HepG2 (cell line): ENCODE measurements at regions not wholly inside any gene's neighbourhood (a gene's known extent, or its start where the extent isn't known, plus 50 kb on each side); places are given as distances from the start of the nearest gene placed in this dataset.

Experiments
- ATAC-seq: fragments of 200-7000 bp; cut with Tn5 transposase; 3 replicates; pipeline ENCODE4 v1.9.1; 2020; ENCODE audit warnings: mild to moderate bottlenecking, moderate library complexity
- BruUV-seq: library from RNA; stranded (reverse); fragments of 400-500 nt; replicated peaks from 2 replicates; lab custom pipeline; 2021; lab: Mats Ljungman, UMichigan
- CTCF ChIA-PET: fragments of 300-600 bp; formaldehyde crosslinking; extraction: SDS; loops from one replicate; lab custom pipeline; 2021; ENCODE audit warnings: low total read pairs, inconsistent platforms, low intra/inter-chr PET ratio; lab: Yijun Ruan, JAX
- POLR2A ChIA-PET: fragments of 350-600 bp; sonication (Branson Sonifier 250); formaldehyde crosslinking; loops from one replicate; lab custom pipeline; 2020; ENCODE audit warnings: antibody characterized with exemption, inconsistent platforms; lab: Yijun Ruan, JAX
- DNase-seq: peaks from one replicate; pipeline ENCODE4 v3.0.0-alpha.2; 2015; ENCODE audit warnings: low spot score
- FAIRE-seq: peaks from 3 replicates; lab custom pipeline; 2011; peaks lifted over from hg19 to GRCh38; lab: Jason Lieb, UNC
- H2AFZ ChIP-seq: one replicate; pipeline ENCODE4 v1.6.1; 2011; ENCODE audit warnings: low read length, inconsistent platforms
- H3K27ac ChIP-seq: fragments of 300-600 bp; 3 replicates; pipeline ENCODE4 v1.8.0; 2011; ENCODE audit warnings: mixed run types, mild to moderate bottlenecking, mixed read lengths, low read length, inconsistent platforms; ENCODE audit not compliant: insufficient read depth; ENCODE audit errors: extremely low read length
- H3K27me3 ChIP-seq, 2 experiments: fragments of 200-600 bp in 1 of 2; 2 replicates in 1 of 2; 3 replicates in 1 of 2; pipeline versions ENCODE4 v1.6.0 to v1.8.0; 2011; ENCODE audit warnings: low read length in 2 of 2, mild to moderate bottlenecking in 2 of 2, moderate library complexity in 2 of 2, inconsistent platforms in 1 of 2; ENCODE audit not compliant: insufficient read depth in 2 of 2, control insufficient read depth in 1 of 2
- H3K36me3 ChIP-seq, 2 experiments: fragments of 200-600 bp in 1 of 2; replicated peaks in 1 of 2; 2 replicates in 1 of 2; 3 replicates in 1 of 2; pipeline versions ENCODE4 v1.5.1 to v1.8.0; 2011; ENCODE audit warnings: low read length in 2 of 2, inconsistent platforms in 1 of 2; ENCODE audit not compliant: insufficient read depth in 2 of 2, control insufficient read depth in 1 of 2
- H3K4me1 ChIP-seq: 2 replicates; pipeline ENCODE4 v1.5.1; 2012; ENCODE audit warnings: low read length, inconsistent platforms; ENCODE audit not compliant: insufficient read depth
- H3K4me2 ChIP-seq: 2 replicates; pipeline ENCODE4 v1.6.0; 2011; ENCODE audit warnings: low read depth, low read length, inconsistent platforms
- H3K4me3 ChIP-seq, 3 experiments: fragments of 200-600 bp in 1 of 3; sonication (generic), shearing (Covaris generic) in 1 of 3; replicated peaks in 1 of 3; 2 replicates each; pipeline ENCODE4 v1.5.1; 2011 to 2016; ENCODE audit warnings: low read length in 3 of 3, inconsistent platforms in 2 of 3, low read depth in 2 of 3, mild to moderate bottlenecking in 2 of 3, control low read depth in 1 of 3, mixed read lengths in 1 of 3; ENCODE audit not compliant: insufficient read depth in 1 of 3
- H3K79me2 ChIP-seq: one replicate; pipeline ENCODE4 v1.6.1; 2011; ENCODE audit warnings: low read length, inconsistent platforms; ENCODE audit not compliant: insufficient read depth
- H3K9ac ChIP-seq: 2 replicates; pipeline ENCODE4 v1.6.0; 2011; ENCODE audit warnings: mild to moderate bottlenecking, low read depth, low read length, inconsistent platforms; ENCODE audit not compliant: insufficient read depth
- H3K9me3 ChIP-seq: 2 replicates; pipeline ENCODE4 v1.5.1; 2012; ENCODE audit warnings: mild to moderate bottlenecking, low read length
- H4K20me1 ChIP-seq: 2 replicates; pipeline ENCODE4 v1.6.0; 2011; ENCODE audit warnings: inconsistent platforms, mild to moderate bottlenecking, low read length, moderate library complexity; ENCODE audit not compliant: insufficient read depth
- CEBPB ChIP-seq: IDR thresholded peaks from 2 replicates; pipeline ENCODE4 v1.6.1; 2011; ENCODE audit warnings: low read depth, low read length, improper control_type of control experiment, borderline replicate concordance
- CHD2 ChIP-seq: IDR thresholded peaks from 2 replicates; pipeline ENCODE4 v1.6.1; 2011; ENCODE audit warnings: low read depth, low read length, improper control_type of control experiment
- ZKSCAN1 ChIP-seq: fragments of 150-350 bp; IDR thresholded peaks from 2 replicates; pipeline ENCODE4 v1.6.1; 2014; ENCODE audit warnings: low read length
- WGBS: methylation state at CpG from one replicate; pipeline ENCODE4 v1.1.6; 2017; ENCODE audit warnings: low lambda C conversion rate; 5-methylcytosine and 5-hydroxymethylcytosine counted together
- in situ Hi-C: cut with HindIII; loops from 2 replicates; pipeline ENCODE4 v1.10.0; 2017; ENCODE audit warnings: low pct_unique_long_range_greater_than_20kb; ENCODE audit not compliant: extremely low pct_ligation_motif_present
- intact Hi-C: fragments of 100-400 bp; cut with micrococcal nuclease; formaldehyde crosslinking; loops from one replicate; pipeline ENCODE4 v1.10.0; 2022; ENCODE audit not compliant: unreplicated experiment

- WGBS: 19% methylated on average over 9 of the region's 9 CpGs
- H2AFZ ChIP-seq: no peak overlapping the region
- H4K20me1 ChIP-seq: no peaks in the 10 kb centered on the region
- intact Hi-C loops: no loop called here
- ATAC-seq (peak; percentile 35; the same call in 1 of the 3 replicates), DNase-seq (no peak), FAIRE-seq (no peak)
- no peak overlapping the region for H3K9ac ChIP-seq
- H3K79me2 ChIP-seq: no peaks in the 10 kb centered on the region
- BruUV-seq: no TSS peak
- H3K27ac ChIP-seq: no peak overlapping the region
- no peaks in the 10 kb centered on the region for H3K36me3 ChIP-seq
- H3K27me3 ChIP-seq: peaks cover 2 to 24% of the 10 kb centered on the region in 2 experiments
- ChIA-PET POLR2A (no interaction called here), CTCF (no interaction called here)
- H3K4me1 ChIP-seq: peaks cover 21% of the 10 kb centered on the region
- no peak overlapping the region; a peak in 1 of 6 replicates for H3K4me3 ChIP-seq
- in situ Hi-C loops: no loop called here
- H3K4me2 ChIP-seq: peak overlapping the region; percentile 25; the same call in 1 of the 2 replicates
- H3K9me3 ChIP-seq: no peaks in the 10 kb centered on the region
- TF ChIP-seq CHD2 (no peak), CEBPB (0 out of 2 replicates have a peak, but pooled peaks have one; percentile 7)
- TF ChIP-seq, all 625 proteins: peak for 1
Measured at GRCh38 chr5:138664276-138664943, 88.8 kb upstream of the CTNNA1 start.

DNA sequence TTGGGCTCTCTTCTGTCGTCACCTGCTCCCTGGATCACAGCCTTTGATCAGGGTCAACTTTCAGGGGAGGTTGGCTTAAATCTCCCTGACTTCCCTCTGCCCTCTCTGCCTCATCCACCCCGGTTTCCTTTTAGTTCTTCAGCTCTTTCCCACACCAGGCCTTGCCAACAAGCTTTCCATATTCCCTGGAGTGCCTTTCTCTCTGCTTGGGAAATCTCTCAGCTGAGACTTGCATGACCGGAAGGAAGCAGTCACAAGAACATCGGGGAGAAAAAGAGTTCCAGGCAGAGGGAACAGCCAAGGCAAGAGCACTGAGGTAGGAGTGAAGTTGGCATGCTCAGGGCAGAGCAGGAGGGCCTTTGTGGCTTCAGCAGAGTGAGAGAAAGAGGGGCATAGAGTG lies 88.4 kb upstream of the HSPA9 start:
- Histone ChIP-seq H3K79me2 (no peaks in the 10 kb centered on the region), H2AFZ (no peak overlapping the region), H3K4me2 (no peak overlapping the region)
- no TSS peak for BruUV-seq
- no peak for ATAC-seq
- intact Hi-C loops: no loop called here
- POLR2A ChIA-PET: no interaction called here
- no peak for TF ChIP-seq ZKSCAN1
- TF ChIP-seq, all 625 proteins: peak for 0
- Histone ChIP-seq H3K36me3 (no peaks in the 10 kb centered on the region), H3K9me3 (no peaks in the 10 kb centered on the region), H3K27ac (no peak overlapping the region), H4K20me1 (no peaks in the 10 kb centered on the region), H3K27me3 (peaks cover 5 to 28% of the 10 kb centered on the region in 2 experiments), H3K4me3 (no peak overlapping the region), H3K4me1 (peaks cover 13% of the 10 kb centered on the region), H3K9ac (no peak overlapping the region)
- DNase-seq: no peak
- WGBS: 39% methylated on average over 4 of the region's 4 CpGs
- FAIRE-seq: no peak
- CTCF ChIA-PET: no interaction called here
- in situ Hi-C loops: no loop called here
